HG03097 (cell line): ENCODE measurements at regions not wholly inside any gene's neighbourhood (a gene's known extent, or its start where the extent isn't known, plus 50 kb on each side); places are given as distances from the start of the nearest gene placed in this dataset.

Experiments used
- ATAC-seq: cut with Tn5 transposase; IDR thresholded peaks from one replicate; pipeline ENCODE4 v1.9.1; 2021; ENCODE audit not compliant: unreplicated experiment, low FRiP score

DNA sequence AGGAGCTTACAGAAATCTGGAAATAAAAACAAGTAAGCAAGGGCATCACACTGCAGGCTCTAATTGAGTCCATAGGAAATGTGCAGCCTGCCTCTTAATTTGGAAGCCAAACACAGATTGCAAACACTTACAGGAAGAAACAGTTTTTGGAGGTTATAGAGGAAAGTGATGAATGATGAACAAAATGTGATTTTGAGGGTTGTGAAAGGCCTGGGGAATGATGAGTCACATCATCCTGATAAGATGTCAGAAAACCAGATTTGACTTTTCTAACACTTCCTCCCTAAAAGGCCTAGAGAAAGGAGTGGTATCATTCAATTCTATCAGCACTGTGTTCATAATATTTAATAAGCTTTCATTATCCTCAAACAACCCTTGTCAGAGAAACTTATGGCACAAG, 96.6 kb upstream of the POU2AF2 start:
- no peak for ATAC-seq

- ATAC-seq: no peak
These were observed 97.4 kb upstream of the POU2AF2 start for GRCh38 chr11:111148121-111148520.

- ATAC-seq: no peak
These were observed 107.7 kb upstream of the POU2AF2 start for GRCh38 chr11:111137846-111138245.

- no peak for ATAC-seq
These were observed 109.6 kb upstream of the POU2AF2 start for GRCh38 chr11:111135778-111136570.

- ATAC-seq: no peak
These were observed 110.4 kb upstream of the POU2AF2 start for GRCh38 chr11:111135101-111135500.

GRCh38 chr11:111128076-111128870, 117.3 kb upstream of the POU2AF2 start:
- no peak for ATAC-seq

DNA sequence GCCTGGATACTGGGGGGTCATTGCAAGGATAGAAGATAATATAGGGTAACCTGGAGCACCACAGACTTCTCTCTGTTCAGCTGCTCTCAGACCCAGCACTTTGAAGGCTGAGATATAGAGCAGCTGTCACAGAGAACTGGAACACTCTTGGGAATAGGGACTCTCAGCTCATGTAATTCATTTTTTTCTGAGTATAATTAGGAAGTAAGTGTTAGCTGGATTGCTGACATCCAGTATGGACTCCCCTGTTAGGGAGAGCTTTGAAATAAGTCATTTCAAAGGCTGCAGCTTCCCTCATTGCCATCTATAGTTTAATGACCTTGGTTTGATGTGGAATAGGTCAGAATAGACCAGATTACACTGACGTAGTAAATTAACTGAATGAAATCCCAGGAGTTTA, 120.8 kb upstream of the POU2AF2 start:
- ATAC-seq: no peak

GRCh38 chr11:111123463-111124398, 121.8 kb upstream of the POU2AF2 start:
- ATAC-seq: no peak

DNA sequence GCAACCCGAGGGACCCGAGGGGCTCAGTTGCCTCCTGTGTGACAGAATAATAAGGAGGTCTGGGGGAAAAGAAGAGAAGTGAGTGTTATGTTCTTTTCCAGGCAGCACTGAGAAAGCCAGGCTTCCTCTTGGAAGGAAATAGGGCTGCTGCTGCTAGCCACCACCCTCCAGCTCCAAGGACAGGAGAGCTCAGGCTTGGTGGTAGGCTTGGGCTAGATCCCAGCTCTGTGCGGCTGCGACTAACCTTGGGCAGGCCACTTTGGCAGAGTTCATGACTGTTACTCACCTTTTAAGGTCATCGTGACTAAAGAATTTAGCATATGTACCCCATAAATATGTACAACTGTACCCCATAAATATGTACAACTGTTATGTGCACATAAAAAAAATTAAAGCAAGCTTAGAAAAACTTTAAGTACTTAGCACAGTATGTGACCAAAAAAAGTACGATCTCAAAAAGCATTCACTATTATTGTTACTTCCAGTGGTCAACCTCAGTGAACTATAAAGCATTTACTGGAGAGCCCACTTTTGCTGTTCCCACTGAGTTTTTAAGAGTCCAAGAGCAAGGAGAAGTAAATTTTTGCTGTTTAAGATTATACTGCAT, 124.7 kb upstream of the POU2AF2 start:
- ATAC-seq: no peak

DNA sequence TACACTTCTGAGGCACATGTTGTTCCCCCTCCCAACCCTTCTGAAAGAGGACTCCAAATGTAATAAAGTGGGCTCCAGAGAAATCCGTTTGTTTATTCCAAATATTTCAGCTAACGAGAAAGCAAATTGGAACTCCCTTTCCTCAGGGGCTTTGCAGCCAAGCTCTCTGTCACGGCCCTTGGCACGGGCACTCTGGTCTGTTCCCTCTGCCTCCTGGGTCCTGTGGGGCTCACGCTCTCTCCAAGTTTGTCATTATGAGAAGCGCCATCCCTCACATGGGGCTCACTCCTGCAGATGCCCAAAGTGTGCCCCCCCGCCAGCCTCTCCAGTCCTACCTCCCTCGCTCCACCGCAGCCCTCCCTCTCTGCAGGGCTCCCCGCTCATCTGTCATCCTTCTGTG, 125.4 kb upstream of the POU2AF2 start:
- no peak for ATAC-seq

DNA sequence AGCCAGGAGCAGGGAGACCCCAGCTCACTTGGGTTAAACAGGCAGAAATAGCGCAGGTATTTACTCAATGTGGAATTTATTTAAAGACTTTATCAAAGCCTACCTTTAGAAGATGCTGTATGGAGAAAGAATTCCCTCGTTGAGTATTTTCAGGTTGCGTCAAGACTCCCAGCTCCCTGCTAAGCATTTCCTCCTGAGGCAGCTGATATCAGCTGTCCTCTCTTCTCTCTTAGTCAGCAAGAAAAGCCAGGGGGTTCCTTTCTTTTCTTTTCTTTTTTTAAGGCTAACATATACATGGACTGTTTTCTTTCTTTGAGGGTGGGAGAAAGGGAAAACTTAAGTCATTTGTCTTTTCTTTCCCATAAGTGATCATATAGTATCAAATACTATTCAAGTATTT, 125.8 kb upstream of the POU2AF2 start:
- ATAC-seq: no peak

- ATAC-seq: no peak
These were observed 129.6 kb upstream of the POU2AF2 start for GRCh38 chr11:111115890-111116289.

- no peak for ATAC-seq
These were observed 131.4 kb upstream of the POU2AF2 start for GRCh38 chr11:111114091-111114490.

DNA sequence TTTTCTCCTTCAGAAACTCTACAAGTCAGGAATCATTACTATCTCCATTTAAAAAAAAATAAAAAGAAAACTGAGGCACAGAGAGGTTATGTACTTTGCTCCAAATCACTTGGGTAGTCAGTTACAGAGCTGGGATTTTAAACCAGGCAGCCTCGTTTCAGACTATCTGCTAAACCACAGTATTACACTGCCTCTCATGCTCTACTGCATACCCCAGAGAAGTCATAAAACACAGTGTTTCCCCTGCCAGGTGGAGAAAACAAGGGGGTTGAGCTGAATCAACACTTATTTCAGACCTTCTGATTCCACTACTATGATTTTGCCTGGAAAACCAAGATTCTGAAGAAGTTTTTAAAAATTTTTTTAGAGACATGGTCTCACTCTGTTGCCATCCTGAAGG, 132.9 kb upstream of the POU2AF2 start:
- ATAC-seq: no peak

DNA sequence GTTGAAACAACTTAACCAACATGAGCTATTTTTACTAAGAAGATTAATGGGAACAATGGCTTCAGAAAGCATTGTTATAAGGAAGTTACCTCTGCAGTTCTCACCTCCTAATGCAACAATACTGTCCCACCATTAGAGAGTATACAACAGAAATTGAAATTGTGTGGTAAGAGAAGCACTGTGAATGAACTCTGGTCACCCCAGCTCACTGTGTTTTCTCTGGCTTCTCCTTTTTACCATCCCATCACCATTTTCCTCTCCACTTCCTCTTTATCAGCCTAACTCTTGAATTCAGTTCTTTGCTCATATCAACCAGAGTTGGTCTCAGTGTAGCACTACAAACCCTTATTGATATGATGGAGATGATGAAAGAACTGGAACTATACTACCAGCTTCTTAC, 138.0 kb upstream of the POU2AF2 start:
- ATAC-seq: no peak

DNA sequence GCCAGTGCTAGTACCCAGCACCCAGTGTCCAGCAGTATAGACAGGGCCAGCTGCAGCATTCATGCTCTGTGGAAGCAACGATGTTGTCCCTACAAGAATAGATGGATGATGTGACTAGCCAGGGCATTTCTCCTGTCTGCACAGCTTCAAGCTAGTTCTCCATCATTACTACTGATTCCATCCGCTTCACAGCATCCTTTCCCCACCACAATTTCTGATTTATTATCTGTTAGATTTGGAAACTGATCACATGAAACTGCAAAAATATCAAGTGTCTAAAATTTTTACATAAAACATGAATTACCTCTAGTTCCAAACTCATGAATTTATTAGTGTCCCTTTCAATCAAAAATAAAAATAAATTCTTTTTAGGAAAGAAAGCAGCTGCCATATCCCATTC, 138.9 kb upstream of the POU2AF2 start:
- ATAC-seq: no peak

DNA sequence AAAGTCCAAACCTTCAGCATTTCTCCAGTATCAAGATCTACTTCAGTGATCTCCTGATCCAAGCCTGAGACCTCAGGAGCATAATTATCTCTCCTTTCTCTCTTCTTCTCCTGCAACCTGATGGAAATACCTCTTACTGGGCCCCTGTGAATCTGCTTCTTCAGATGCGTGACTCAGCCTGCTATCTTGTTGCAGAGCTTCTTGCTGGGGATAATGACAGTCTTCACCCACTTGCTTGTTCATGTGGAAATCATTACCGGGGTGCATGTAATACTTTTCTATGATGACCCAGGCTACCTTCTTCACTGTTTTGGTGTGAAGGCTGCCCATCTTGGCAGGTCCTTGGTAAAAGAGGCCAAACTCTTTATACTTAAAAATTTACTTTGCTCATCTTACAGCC, 140.0 kb upstream of the POU2AF2 start:
- ATAC-seq: no peak

DNA sequence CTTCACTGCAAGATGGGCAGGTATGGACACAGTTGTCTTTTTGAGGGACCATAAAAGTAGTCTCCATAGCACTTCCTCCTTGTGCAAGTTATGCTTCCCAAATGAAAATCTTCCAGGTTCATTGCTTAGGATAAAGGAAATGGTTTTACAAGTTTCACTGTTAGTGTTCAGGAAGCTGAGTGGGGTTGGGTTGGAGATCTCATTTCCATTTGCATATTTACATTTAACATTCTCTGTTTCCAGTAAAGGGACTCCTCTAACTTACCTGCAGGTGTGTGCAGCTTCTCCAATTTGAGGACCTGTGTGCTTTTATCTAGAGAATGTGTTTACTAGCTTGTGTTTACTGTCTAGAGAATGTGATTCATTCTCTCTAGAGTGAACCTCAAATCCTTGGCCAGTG, 141.3 kb upstream of the POU2AF2 start:
- no peak for ATAC-seq

- no peak for ATAC-seq
These were observed 143.6 kb upstream of the POU2AF2 start for GRCh38 chr11:111101881-111102280.

GRCh38 chr11:111099028-111099713, 146.4 kb upstream of the POU2AF2 start:
- ATAC-seq: no peak
